CD14-positive monocyte (primary cell): ENCODE measurements at regions not wholly inside any gene's neighbourhood (a gene's known extent, or its start where the extent isn't known, plus 50 kb on each side); places are given as distances from the start of the nearest gene placed in this dataset.

Experiments
- DNase-seq, 3 donors: peaks; one replicate each; pipeline ENCODE4 v3.0.0-alpha.2; 2011 to 2022
- H2AFZ ChIP-seq: 2 replicates; pipeline ENCODE4 v1.6.0; 2012; ENCODE audit warnings: mild to moderate bottlenecking, low read depth, low read length, inconsistent platforms; ENCODE audit not compliant: insufficient read depth, poor library complexity, severe bottlenecking
- H3K27ac ChIP-seq, 2 donors: 1 replicate in 1 of 2; 2 replicates in 1 of 2; pipeline ENCODE4 v1.5.1; 2012 to 2013; ENCODE audit warnings: low read length in 2 of 2, control low read depth in 1 of 2, inconsistent platforms in 1 of 2, low read depth in 1 of 2, mild to moderate bottlenecking in 1 of 2
- H3K27me3 ChIP-seq, 2 donors: one replicate each; pipeline versions ENCODE4 v1.6.0 to v1.6.1; 2011 to 2013; ENCODE audit warnings: low read length in 2 of 2; ENCODE audit not compliant: control insufficient read depth in 2 of 2, insufficient read depth in 2 of 2
- H3K36me3 ChIP-seq, 2 donors: replicated peaks in 1 of 2; 1 replicate in 1 of 2; 2 replicates in 1 of 2; pipeline versions ENCODE4 v1.5.1 to v1.6.1; 2012 to 2013; ENCODE audit warnings: low read length in 2 of 2, control low read depth in 1 of 2, inconsistent platforms in 1 of 2, mild to moderate bottlenecking in 1 of 2; ENCODE audit not compliant: insufficient read depth in 2 of 2, control insufficient read depth in 1 of 2
- H3K4me1 ChIP-seq, 2 donors: 1 replicate in 1 of 2; 2 replicates in 1 of 2; pipeline versions ENCODE4 v1.5.1 to v1.6.1; 2012 to 2013; ENCODE audit warnings: low read length in 2 of 2, control low read depth in 1 of 2, inconsistent platforms in 1 of 2, mild to moderate bottlenecking in 1 of 2, moderate library complexity in 1 of 2; ENCODE audit not compliant: insufficient read depth in 2 of 2, control insufficient read depth in 1 of 2
- H3K4me2 ChIP-seq: replicated peaks from 2 replicates; pipeline ENCODE3; 2012; ENCODE audit warnings: low read length, moderate library complexity, mild to moderate bottlenecking; ENCODE audit not compliant: poor library complexity, severe bottlenecking; ENCODE audit errors: extremely low read depth
- H3K4me3 ChIP-seq, 3 experiments: fragments of 200-600 bp in 1 of 3; sonication (generic) in 1 of 3; replicated peaks in 1 of 3; 1 replicate in 2 of 3; 2 replicates in 1 of 3; pipeline ENCODE4 v1.5.1; 2011 to 2013; ENCODE audit warnings: low read length in 3 of 3, mild to moderate bottlenecking in 3 of 3, control low read depth in 2 of 3, low read depth in 2 of 3, inconsistent platforms in 1 of 3, moderate library complexity in 1 of 3
- H3K79me2 ChIP-seq: 2 replicates; pipeline ENCODE4 v1.6.0; 2012; ENCODE audit warnings: mild to moderate bottlenecking, control low read depth, inconsistent platforms, low read length, moderate library complexity; ENCODE audit not compliant: insufficient read depth
- H3K9ac ChIP-seq: 2 replicates; pipeline ENCODE4 v1.6.0; 2017; ENCODE audit warnings: low read length, mild to moderate bottlenecking; ENCODE audit not compliant: insufficient read depth, poor library complexity, severe bottlenecking
- H3K9me3 ChIP-seq, 2 donors: replicated peaks in 1 of 2; 1 replicate in 1 of 2; 2 replicates in 1 of 2; pipeline versions ENCODE4 v1.5.1 to v1.6.1; 2012 to 2013; ENCODE audit warnings: low read length in 2 of 2, control low read depth in 1 of 2; ENCODE audit not compliant: control insufficient read depth in 1 of 2, insufficient read depth in 1 of 2
- H4K20me1 ChIP-seq: 2 replicates; pipeline ENCODE4 v1.6.0; 2012; ENCODE audit warnings: mild to moderate bottlenecking, low read length, control low read depth, moderate library complexity; ENCODE audit not compliant: insufficient read depth
- H3K27ac Mint-ChIP-seq, 7 donors: one replicate each; pipeline ENCODE4 v1.8.0; 2020; ENCODE audit warnings: mild to moderate bottlenecking in 7 of 7, mixed read lengths in 7 of 7, moderate library complexity in 6 of 7, inconsistent platforms in 2 of 7
- H3K27me3 Mint-ChIP-seq, 3 donors: one replicate each; pipeline ENCODE4 v1.8.0; 2021 to 2022; ENCODE audit warnings: low read depth in 3 of 3, mild to moderate bottlenecking in 3 of 3, mixed read lengths in 3 of 3, moderate library complexity in 3 of 3, inconsistent platforms in 1 of 3
- H3K36me3 Mint-ChIP-seq, 2 donors: one replicate each; pipeline ENCODE4 v1.8.0; 2020; ENCODE audit warnings: mixed read lengths in 2 of 2, inconsistent platforms in 1 of 2, mild to moderate bottlenecking in 1 of 2
- H3K4me1 Mint-ChIP-seq: one replicate; pipeline ENCODE4 v1.8.0; 2020; ENCODE audit warnings: mild to moderate bottlenecking, mixed read lengths
- H3K4me3 Mint-ChIP-seq, 2 donors: one replicate each; pipeline ENCODE4 v1.8.0; 2020; ENCODE audit warnings: mild to moderate bottlenecking in 2 of 2, mixed read lengths in 2 of 2, moderate library complexity in 1 of 2
- H3K9me3 Mint-ChIP-seq, 7 donors: one replicate each; pipeline ENCODE4 v1.8.0; 2020 to 2022; ENCODE audit warnings: mixed read lengths in 7 of 7, mild to moderate bottlenecking in 6 of 7, moderate library complexity in 6 of 7, inconsistent platforms in 2 of 7
- CTCF ChIP-seq: fragments of 200-600 bp; IDR thresholded peaks from one replicate; pipeline ENCODE4 v1.8.0; 2022; ENCODE audit warnings: antibody characterized with exemption, mild to moderate bottlenecking
- WGBS: methylation state at CpG from one replicate; pipeline ENCODE4 v1.1.5; 2013; ENCODE audit warnings: missing lambda C conversion rate; ENCODE audit not compliant: insufficient coverage; 5-methylcytosine and 5-hydroxymethylcytosine counted together
- intact Hi-C, 2 donors: fragments of 100-400 bp; cut with micrococcal nuclease; formaldehyde crosslinking; loops; one replicate each; pipeline versions ENCODE4 v1.15.0 to v1.15.1; 2023

GRCh38 chr11:128389461-128389976 is 197.8 kb downstream of the ETS1 start:
- intact Hi-C loops: no loop called here
- Histone ChIP-seq H3K4me3 (no peak overlapping the region), H3K4me1 (no peaks in the 10 kb centered on the region), H3K79me2 (no peaks in the 10 kb centered on the region), H3K9ac (no peak overlapping the region), H3K27ac (no peak overlapping the region), H3K4me2 (no peak overlapping the region), H3K36me3 (no peaks in the 10 kb centered on the region), H3K27me3 (no peaks in the 10 kb centered on the region), H2AFZ (no peak overlapping the region), H3K9me3 (no peaks in the 10 kb centered on the region), H4K20me1 (no peaks in the 10 kb centered on the region)
- Mint-ChIP-seq H3K9me3 (peaks cover 0 to 4% (median 0%) of the 10 kb centered on the region in 7 donors), H3K4me1 (peaks cover 1% of the 10 kb centered on the region), H3K36me3 (no peaks in the 10 kb centered on the region), H3K27me3 (peaks cover 0 to 2% (median 2%) of the 10 kb centered on the region in 3 donors), H3K27ac (peak overlapping the region in 1 of 7 donors; percentile 34), H3K4me3 (no peak overlapping the region)
- DNase-seq: no peak
- WGBS: 93% methylated on average over 7 of the region's 7 CpGs
- no peak for TF ChIP-seq CTCF

DNA sequence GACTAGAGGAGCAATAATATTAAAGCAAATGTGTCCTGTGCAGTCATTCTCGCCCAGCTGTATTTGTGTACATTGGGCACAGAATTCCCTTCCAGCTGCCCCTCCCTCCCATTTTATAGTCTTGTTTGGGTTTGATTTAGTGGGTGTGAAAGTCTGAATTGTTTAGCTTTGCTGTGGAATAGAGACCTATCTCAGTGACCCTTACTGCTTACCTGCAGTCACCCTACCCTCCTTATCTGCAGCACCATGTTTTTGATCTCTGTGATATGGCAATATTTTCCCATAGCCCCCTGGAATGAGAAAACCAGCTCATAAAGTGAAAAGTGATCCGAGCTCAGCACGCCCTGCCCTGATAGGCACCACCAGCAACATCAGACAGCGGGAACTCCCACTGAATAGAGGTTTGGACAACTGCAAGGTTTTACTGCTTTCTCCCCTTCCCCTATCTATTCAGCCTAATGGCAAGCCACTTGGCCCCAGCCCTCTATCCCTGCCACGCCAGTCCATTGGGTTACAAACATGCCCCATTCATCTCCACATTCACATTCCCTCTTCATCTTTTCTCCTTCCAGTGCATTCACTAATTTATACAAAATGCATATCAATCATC is 199.0 kb downstream of the ETS1 start:
- Mint-ChIP-seq H3K27me3 (peaks cover 0 to under 1% (median 0%) of the 10 kb centered on the region in 3 donors), H3K4me3 (no peak overlapping the region), H3K27ac (no peak overlapping the region), H3K36me3 (no peaks in the 10 kb centered on the region), H3K4me1 (peaks cover 1% of the 10 kb centered on the region), H3K9me3 (peaks cover 0 to 4% (median 0%) of the 10 kb centered on the region in 7 donors)
- Histone ChIP-seq H3K4me3 (no peak overlapping the region), H3K36me3 (no peaks in the 10 kb centered on the region), H3K27ac (no peak overlapping the region), H4K20me1 (no peaks in the 10 kb centered on the region), H3K9ac (no peak overlapping the region), H3K4me1 (no peaks in the 10 kb centered on the region), H3K4me2 (no peak overlapping the region), H3K79me2 (no peaks in the 10 kb centered on the region), H3K27me3 (no peaks in the 10 kb centered on the region), H2AFZ (no peak overlapping the region), H3K9me3 (no peaks in the 10 kb centered on the region)
- 100% methylated on average over 4 of the region's 5 CpGs for WGBS
- intact Hi-C loops: no loop called here
- DNase-seq: no peak
- no peak for TF ChIP-seq CTCF
